Stimulated activated CD8-positive, alpha-beta memory T cell treated with anti-CD3 and anti-CD28 coated beads, Interleukin-4, amount 100 ng/mL, for 4 hours (primary cell): ENCODE measurements at regions not wholly inside any gene's neighbourhood (a gene's known extent, or its start where the extent isn't known, plus 50 kb on each side); places are given as distances from the start of the nearest gene placed in this dataset.
A peak's percentile ranks its signal among the peaks of the same experiment; 100 is the strongest.
"Not testable (repeated sequence)": the region's sequence is repeated elsewhere in the genome, so short reads cannot be mapped to it uniquely, and the experiment has no call there.

Source experiments
- DNase-seq, 2 donors: peaks; one replicate each; pipeline ENCODE4 v3.0.0-alpha.2; 2020; ENCODE audit warnings: low read depth in 2 of 2, low spot score in 1 of 2

DNA sequence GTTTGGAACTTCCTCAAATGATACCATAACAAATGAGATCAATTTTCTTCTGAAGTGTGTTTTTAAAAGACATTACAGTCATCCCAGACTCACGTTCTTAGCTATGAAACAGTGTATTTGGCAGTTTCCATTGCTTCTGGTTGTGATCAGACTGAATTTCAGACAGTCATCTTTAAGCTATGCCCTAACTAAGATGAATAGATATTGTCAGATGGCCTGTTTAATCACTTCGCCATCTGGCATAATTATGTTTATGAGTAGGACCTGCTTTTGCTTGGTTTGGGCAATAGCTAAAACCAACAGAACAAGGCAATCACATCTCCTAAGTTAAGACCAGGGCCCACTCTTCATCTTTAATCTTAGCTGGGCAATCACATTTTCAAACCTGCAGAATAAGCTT lies 313.1 kb downstream of the SV2B start:
- no peak for DNase-seq

DNA sequence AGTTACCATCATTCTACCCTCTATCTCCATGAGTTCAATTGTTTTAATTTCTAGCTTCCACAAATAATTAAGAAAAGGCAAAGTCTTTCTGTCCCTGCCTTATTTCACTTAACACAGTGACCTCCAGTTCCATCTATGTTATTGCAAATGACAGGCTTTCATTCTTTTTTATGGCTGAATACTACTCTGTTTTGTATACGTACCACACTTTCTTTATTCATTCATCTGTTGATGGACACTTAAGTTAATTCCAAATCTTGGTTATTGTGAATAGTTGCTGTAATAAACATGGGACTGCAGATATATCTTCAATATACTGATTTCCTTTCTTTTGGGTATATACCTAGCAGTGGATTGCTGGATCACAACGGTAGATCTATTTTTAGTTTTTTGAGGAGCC lies 314.1 kb downstream of the SV2B start:
- DNase-seq = no peak

DNA sequence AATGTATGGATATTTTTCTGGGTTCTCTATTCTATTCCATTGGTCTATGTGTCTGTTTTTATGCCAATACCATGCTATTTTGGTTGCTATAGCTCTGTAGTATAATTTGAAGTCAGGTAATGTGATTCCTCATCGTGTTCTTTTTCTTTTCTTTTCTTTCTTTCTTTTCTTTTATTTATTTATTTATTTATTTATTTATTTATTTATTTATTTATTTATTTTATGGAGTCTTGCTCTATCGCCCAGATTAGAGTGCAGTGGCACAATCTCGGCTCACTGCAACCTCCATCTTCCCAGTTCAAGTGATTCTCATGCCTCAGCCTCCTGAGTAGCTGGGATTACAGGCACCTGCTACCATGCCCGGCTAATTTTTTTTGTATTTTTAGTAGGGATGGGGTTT lies 315.2 kb downstream of the SV2B start:
- DNase-seq = not testable (repeated sequence)

DNA sequence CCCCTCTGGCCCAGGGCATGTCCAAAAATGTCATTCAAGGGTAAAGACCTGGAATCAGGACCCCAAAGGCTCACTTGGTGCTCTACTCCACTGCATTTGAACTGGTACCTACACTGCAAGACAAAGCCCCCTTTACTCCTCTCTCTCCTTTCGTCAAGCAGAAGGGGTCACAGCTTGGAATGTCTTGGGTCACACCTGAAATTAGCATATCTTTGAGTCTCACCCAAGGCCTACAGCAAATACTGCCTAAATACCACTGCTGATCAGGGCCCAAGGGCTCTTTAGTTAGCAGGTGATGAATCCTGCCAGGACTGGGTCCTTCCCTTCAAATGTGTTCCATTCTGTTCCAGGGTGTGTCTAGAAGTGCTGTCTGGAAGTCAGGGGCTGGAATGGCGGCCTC lies 320.6 kb downstream of the SV2B start:
- DNase-seq = no peak

DNA sequence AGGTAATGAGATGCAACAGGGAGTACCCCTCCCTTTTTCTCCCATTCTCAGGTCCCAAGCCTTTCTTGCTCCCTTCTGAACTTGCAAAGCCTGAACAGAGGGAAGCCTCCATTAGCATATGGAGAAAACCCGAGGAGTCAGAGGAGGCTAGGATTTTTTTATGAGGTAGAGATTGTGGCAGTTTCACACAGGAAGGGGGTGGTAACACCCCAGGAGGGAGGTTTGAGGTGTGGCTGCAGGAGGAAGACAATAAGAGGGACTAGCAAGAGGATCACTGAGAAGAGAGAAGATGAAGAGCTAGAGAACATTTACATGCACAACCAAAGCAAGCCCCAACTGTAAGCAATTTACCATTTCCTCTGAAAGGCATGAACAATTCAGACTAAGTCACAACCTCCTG lies 322.7 kb downstream of the SV2B start:
- DNase-seq = no peak

DNA sequence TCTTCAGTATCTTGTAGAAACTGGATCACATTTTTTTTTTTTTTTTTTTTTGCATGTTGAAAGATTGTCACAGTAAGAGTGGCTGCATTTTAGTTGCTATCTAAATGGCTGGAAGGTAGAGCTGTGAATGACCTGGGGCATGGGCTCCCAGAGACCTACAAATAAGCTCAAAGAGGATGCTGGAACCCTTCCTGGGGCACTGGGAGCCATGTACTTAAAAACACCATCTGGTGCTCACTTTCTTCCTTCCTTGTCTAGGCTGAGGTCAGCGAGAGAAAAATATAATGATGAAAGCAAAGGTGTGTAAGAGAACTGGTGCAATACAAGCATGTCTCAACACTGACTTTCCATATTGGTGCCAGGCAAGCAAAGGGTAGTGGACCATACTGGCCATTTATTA lies 323.9 kb downstream of the SV2B start:
- DNase-seq = no peak

DNA sequence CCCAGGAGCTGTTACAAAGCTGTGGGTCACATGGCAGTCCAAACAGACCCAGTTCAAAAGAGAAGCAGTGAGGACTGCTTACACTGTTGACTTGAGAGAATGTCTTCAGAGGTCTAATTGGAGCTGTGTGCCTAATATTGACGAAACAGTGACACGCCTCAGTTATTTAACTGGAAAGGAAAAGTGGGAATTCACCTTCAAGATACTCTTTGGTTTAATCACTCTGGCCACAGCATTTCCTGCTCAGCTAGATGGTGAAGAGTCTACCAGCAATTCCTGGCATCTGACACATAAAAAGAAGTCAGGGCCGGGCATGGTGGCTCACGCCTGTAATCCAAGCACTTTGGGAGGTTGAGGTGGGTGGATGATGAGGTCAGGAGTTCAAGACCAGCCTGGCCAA lies 326.4 kb downstream of the SV2B start:
- no peak for DNase-seq

DNA sequence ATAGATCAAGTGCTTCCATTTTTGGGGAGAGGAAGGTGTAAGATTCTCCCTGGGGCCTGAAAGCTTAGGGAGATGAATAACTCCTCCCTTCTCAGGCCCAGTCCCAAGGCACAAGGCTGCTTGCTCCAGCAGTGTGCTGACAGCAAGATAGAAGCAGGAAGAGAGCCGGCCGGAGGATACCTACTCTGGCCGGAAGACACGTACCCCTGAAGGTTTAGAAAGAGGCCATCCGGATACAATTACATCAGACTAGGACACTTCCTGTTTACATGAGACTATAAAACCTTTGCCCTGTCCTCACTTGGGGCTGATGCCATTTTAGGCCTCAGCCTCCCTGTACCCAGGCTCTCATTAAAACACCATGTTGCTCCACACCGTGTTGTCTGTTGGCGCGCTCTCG lies 329.9 kb downstream of the SV2B start:
- no peak for DNase-seq

DNA sequence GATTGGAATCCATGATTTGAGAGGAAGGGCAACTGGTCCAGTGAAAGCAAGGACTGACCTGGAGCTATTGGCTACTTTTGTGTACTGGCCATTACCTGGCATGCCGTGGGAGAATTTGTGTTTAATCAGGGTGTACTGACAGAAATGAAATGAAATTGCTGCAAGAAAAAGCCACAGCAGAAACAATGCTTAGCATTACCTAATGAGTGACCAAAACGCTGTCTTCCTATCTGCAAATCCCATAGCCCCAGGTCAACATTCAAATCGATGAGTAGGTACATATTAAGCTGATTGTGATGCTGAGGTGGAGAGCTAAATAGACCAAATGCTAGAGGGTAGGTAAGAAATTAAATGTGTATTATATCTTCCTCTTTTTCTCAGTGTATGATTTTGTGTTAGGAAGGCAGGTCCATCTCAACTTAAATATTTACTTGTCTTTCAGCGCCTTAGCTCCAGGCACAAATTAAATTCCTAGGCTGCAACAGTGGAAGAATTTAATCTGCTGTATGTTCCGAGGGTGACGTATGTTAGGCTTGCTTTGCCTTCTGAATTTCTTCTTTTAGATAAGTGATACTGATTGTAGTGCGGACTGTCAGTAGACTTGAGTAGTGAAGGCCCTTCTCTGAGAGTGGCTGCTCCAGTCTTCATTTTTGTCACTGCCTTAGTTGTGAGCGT lies 331.1 kb downstream of the SV2B start:
- no peak for DNase-seq

DNA sequence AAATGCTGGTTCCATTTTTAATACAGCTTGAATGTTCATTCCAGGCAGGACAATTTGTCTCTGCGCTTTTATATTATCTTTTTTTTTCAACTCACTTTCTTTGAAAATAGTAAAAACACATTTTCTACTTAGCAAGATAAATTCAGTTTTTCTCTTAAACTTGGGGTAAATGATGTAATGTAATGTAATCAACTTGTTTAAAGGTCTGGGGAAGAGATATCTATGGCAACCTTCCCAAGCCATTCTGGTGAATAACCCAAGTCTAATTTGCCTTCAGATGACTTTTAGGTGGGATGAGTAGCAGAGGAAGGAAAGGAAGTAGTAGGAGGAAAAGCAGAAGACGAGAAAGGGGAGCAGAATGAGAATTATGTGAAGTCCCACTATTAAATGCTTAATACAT lies 335.1 kb downstream of the SV2B start:
- DNase-seq = no peak

DNA sequence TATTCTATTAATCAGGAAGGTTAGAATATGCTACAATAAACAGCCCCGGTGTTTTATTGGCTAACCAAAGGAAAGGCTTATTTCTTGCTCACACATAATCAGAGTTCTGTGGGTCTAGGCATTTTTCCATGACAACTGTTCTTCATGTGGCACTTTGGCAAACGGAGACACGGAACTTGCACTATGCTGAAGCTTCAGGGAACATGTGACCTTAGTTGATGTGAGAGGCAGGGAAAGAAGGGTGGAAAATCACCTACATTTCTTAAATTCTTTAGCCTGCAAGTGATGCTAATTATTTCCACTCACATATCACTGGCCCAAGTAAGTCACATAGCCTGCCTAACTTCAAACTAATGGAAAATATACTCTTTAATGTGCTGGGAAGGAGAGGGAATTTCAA lies 344.6 kb downstream of the SV2B start:
- DNase-seq = no peak

DNA sequence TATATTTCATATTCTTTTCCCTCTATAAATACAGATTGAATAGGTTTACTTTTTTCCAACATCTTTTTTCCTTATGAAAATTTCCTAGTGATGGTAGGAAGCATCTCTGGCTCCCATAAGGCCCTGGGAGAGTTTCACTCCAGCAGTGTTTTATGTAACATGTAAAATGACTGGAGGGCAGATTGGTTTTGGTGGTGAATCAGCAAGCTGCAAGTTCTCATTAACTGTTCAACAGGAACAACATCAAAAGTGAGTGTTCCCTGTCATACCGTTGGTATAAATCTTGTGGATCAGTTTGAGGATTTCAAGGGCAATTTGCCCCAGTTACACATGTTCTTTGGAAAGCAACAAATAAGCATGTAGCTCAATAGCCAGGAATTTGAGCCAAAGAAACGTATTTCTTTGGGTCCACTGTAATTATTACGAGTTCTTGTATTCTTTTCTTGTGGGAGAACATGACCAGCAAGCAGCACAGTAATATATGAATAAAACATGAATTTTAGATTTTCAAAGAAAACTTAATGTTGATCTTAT lies 345.7 kb downstream of the SV2B start:
- no peak for DNase-seq

DNA sequence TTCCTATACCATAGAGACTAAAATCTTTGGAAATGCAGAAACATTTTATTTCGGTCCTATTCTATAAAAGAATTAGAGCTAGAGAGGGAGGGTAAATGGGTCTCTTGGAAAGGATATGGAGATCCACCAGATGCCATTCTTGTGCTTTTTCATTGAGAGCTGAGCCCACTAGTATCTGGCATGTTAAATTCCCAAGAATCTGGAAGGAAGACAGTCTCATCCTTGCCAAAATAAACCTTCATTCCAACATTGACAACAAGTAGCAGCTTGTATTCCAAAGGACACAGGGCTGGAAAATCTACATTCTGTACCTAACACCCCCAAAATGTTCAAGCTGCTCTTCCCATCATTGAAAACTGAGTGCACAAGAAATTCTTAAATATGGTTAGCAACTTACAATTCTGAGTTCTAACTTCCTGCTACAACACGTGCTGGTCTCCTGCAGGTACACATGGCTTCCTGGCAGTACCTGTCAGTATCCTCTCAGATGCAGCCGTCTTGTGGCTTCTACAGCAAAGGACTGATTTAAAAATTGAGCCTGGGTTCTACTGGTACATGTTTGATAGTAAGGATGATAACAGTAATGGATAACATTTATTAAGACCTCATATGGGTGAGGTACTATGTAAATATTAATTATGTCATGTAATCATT lies 348.1 kb downstream of the SV2B start:
- DNase-seq = no peak

DNA sequence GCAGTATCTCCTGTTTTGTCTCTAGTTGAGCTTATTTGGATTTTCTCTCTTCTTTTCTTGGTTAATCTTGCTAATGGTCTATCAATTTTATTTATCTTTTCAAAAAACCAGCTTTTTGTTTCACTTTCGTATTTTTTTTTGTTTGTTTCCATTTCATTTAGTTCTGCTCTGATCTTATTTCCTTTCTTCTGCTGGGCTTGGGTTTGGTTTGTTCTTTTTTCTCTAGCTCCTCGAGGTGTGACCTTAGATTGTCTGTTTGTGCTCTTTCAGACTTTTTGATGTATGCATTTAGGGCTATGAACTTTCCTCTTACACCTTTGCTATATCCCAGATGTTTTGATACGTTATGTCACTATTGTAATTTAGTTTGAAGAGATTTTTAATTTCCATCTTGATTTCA lies 353.3 kb downstream of the SV2B start:
- not testable (repeated sequence) for DNase-seq

DNA sequence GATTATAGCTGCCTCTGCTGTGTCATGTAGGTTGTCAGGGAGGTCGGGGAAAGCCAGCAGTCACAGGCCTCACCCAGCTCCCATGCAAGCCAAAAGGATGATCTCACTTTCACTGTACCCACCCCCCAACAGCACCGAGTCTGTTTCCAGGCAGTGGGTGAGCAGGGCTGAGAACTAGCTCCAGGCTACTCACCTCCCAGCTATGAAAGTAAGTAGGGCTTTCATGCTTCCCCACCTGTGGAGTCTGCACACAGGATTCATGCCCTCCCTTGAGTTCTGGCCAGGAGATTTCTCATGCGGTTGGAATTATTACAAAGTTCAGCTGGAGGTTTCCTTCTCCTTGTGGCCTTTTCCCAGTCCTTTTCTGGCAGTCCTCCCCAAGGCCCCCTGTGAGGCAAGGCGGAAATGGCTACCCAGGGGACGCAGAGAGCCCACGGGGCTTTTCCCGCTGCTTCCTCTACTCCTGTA lies 356.2 kb downstream of the SV2B start:
- no peak for DNase-seq

DNA sequence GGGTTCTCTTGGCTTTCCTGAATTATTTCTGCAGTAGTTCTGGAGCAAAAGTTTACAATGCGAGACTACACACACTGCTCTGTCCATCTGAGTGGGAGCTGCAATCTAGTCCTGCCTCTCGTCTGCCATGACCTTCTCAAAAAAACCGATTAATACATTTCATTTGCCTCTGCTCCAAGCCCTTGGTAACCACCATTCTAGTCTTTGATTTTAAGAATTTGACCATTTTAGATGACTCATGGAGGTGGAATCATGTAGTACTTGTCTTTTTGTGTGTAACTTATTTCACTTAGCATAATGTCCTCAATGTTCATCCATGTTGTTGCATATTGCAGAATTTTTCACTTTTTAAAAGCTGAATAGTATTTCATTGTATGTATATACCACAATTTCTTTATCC lies 356.9 kb downstream of the SV2B start:
- no peak for DNase-seq

DNA sequence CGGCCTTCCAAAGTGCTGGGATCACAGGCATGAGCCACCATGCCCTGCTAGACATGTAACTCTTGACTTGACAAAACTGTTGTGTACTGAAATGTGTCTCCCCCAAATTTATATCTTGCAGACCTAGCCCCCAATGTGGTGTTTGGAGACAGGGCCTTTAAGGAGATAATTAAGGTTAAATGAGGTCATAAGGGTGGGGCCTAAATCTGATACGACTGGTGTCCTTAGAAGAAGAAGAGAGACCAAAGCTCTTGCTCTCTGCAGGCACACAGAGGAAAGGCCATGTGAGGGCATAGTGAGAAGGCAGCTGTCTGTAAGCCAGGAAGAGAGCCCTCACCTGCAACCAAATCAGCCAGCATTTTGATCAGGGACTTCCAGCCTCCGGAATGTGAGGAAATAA lies 361.3 kb downstream of the SV2B start:
- no peak for DNase-seq

DNA sequence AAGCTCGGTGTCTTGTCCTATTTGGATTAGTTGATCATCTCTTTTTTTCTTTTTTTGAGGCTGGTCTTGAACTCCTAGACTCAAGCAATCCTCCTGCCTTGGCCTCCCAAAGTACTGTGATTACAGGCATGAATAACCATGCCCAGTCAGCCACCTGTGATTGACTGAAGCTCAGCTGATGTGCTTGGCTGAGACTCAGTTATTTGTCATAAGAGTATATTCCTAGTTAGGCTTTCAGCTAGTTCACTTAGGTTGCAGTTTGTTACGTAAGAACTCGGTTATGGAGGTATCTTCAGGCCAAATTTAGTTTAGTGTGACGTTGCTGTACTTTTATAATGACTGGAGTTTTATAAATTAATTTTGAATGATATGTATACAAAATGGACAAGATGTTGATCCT lies 365.0 kb downstream of the SV2B start:
- no peak for DNase-seq

DNA sequence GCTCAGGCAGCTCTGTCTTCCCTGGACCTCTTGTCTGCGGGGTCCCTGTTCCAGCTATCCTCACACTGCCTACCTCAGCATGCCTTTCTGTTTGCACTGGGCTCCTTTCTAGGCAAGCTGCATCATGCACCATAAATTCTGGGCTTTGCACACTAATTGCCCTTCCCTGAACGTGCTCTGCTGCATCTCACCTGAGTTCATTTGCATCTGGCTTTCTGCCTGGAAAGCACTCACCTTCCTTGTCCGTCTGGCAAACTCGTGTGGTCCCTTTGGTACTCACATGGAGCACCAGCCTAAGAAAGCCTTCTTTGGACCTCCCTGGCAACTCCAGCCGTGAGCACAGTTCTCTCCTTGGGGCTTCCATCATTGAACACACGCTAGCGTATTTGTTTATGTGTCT lies 365.6 kb downstream of the SV2B start:
- no peak for DNase-seq

DNA sequence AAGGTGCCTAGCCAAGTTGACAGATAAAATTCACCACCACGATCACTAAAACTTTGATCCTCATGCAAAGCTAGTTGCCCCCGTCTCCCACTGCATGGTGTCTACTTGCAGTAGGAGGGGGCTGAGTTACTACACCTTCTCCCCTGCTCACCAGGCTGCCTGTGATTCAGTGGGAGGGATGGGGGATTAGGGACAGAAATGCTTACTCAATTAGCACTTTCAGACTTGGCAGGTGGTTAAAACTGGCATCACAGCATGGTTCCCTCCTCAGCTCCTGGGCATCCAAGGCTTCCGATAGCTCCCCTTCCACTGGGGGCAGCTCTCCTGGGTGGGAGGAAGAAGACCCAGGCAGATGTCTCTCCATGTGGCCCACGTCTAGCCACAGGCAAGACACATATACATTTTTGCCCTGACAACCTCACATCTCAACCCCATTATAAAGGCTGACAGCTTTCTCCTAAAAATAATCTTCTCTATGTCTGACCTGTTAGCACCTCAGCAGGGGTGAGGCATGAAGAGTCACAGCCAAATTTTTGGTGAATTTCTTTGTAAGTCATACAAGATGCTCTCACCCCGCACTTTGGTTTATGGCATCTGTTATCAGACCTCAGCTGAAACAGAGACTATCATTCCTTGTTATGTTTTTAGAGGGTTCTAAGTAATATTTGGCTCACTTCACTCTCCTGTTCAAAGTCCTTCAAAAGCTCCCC lies 369.0 kb downstream of the SV2B start:
- no peak for DNase-seq

DNA sequence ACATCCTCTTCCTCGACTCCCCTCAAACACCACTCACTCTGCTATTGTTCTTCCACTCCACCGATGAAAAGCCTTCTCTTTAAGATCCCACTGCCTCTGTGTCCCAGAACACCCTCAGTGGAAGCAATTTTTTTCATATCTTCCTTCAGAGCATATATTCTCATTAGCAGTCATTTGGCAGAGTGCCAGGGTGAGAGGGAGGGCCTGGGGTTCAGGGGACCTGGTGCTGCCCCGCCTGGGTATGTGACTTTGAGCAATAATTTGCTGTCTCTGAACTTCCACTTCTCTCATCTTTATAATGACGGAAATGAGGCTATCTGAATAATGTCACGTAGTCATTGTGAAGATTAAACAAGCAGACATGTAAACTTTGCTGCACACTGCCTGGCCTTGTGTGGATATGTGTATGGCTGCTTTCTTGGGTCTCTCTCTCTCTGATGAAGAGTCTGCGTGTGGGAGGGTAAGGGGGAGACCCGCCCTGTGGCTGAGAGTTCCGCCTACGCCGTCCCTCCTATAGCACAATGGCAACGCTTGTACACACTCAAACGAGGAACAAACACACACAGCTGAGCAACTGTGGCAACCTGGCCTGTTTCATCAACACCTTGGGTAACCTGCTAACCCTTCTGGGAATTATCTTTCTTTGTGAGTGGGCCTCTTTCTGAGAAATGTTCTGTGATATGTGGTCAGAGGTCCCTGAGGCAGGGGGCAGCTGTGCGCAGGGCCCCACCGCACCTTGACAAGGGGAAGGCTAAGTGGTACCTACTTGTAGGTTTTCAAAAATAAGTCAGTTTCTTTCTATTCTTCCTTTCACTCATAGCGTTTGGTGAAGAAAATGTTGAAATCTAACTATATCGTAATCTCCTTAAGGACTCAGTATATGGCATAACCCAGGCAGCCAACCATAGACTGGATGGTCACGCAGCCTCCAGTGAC lies 369.8 kb downstream of the SV2B start:
- DNase-seq = peak in 1 of 2 donors; percentile 39
